ENCODE measurements at regions not wholly inside any gene's neighbourhood (a gene's known extent, or its start where the extent isn't known, plus 50 kb on each side); places are given as distances from the start of the nearest gene placed in this dataset.

DNA sequence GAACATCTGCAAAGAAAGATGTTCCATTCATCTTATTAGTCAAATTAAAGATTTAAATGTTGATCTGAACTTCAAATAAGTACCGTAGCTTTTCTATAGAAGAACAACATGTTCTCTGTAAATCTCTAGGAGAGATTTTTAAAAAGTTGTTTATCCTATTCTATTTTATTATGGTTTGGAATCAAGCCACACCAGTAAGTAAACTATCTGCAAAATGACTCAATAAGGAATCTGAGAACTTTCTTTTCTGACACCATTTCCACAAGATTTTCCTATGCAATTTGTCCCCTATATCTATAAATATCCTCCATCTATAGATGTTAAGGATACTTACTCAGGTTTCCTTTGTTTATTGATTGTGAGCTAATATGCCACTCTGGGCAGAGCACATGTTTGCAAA, 736.6 kb downstream of the CBLN2 start:
- TF ChIP-seq POLR2AphosphoS5 (IDR thresholded peaks at IDR 0.05; ENCODE audit: low read depth, low read length), result no peak
- TF ChIP-seq TAF1 (IDR thresholded peaks at IDR 0.05; ENCODE audit: borderline replicate concordance, insufficient read depth, low read length), result no peak
- TF ChIP-seq SIN3A (IDR thresholded peaks at IDR 0.05; ENCODE audit: borderline replicate concordance, insufficient read depth, low read length), result no peak

Measured in PFSK-1 (cell line).